BLaER1 treated with 17β-estradiol and CSF1 and Interleukin-3, amounts not matched to agents 10 nM and 100 nM (cell line): ENCODE measurements at regions not wholly inside any gene's neighbourhood (a gene's known extent, or its start where the extent isn't known, plus 50 kb on each side); places are given as distances from the start of the nearest gene placed in this dataset.

Experiments
- H3K27ac ChIP-seq, 11 experiments: shearing (Covaris generic); formaldehyde crosslinking; 2 replicates each; pipeline ENCODE4 v1.8.1; 2022
- H3K27me3 ChIP-seq, 11 experiments: shearing (Covaris generic); formaldehyde crosslinking; 2 replicates each; pipeline ENCODE4 v1.8.1; 2022
- H3K36me3 ChIP-seq, 11 experiments: shearing (Covaris generic); formaldehyde crosslinking; 2 replicates each; pipeline ENCODE4 v1.8.1; 2022
- H3K4me1 ChIP-seq, 10 experiments: shearing (Covaris generic); formaldehyde crosslinking; 2 replicates each; pipeline ENCODE4 v1.8.1; 2022
- H3K4me2 ChIP-seq, 11 experiments: shearing (Covaris generic); formaldehyde crosslinking; 2 replicates each; pipeline ENCODE4 v1.8.1; 2022
- H3K4me3 ChIP-seq, 10 experiments: shearing (Covaris generic); formaldehyde crosslinking; 2 replicates each; pipeline ENCODE4 v1.8.1; 2022
- H3K9ac ChIP-seq, 11 experiments: shearing (Covaris generic); formaldehyde crosslinking; 2 replicates each; pipeline ENCODE4 v1.8.1; 2022
- H3K9me3 ChIP-seq, 11 experiments: shearing (Covaris generic); formaldehyde crosslinking; replicated peaks in 1 of 11; 2 replicates each; pipeline ENCODE4 v1.8.1; 2022
- H4K20me1 ChIP-seq, 11 experiments: shearing (Covaris generic); formaldehyde crosslinking; 2 replicates each; pipeline ENCODE4 v1.8.1; 2022
- Cebpa-rat ChIP-seq, 11 experiments: shearing (Covaris generic); IDR thresholded peaks; 2 replicates each; pipeline ENCODE4 v1.8.1; 2022

GRCh38 chr2:45236268-45236667 is 227.0 kb upstream of the SIX2 start:
- Histone ChIP-seq H3K4me1 (peaks cover 43 to 68% (median 53%) of the 10 kb centered on the region in 10 experiments), H3K9ac (peak overlapping the region in 5 of 11 experiments; percentile 48 to 79 (median 58); a peak in 3 of 22 replicates), H3K4me2 (peak overlapping the region; percentile 86 to 100 (median 91)), H3K36me3 (no peaks in the 10 kb centered on the region), H3K4me3 (peak overlapping the region in 1 of 10 experiments; percentile 25; a peak in 1 of 20 replicates), H3K9me3 (peaks cover 6 to 29% (median 8%) of the 10 kb centered on the region in 11 experiments; a peak in 21 of 22 replicates), H3K27me3 (0 out of 22 replicates have a peak, but pooled peaks cover 0 to 4% (median 0%) of the 10 kb centered on the region in 11 experiments), H4K20me1 (no peaks in the 10 kb centered on the region), H3K27ac (peak overlapping the region in 5 of 11 experiments; percentile 69 to 91 (median 81); a peak in 11 of 22 replicates)
- no peak for TF ChIP-seq Cebpa-rat (IDR thresholded peaks at IDR 0.05)

GRCh38 chr2:45233301-45233700 is 224.0 kb upstream of the SIX2 start:
- Histone ChIP-seq H3K27me3 (0 out of 22 replicates have a peak, but pooled peaks cover 0 to 4% (median 0%) of the 10 kb centered on the region in 11 experiments), H3K4me2 (peak overlapping the region; percentile 43 to 79 (median 69)), H3K4me1 (peaks cover 41 to 59% (median 46%) of the 10 kb centered on the region in 10 experiments), H3K27ac (no peak overlapping the region), H3K9me3 (peaks cover 35 to 59% (median 38%) of the 10 kb centered on the region in 11 experiments), H3K4me3 (no peak overlapping the region), H4K20me1 (no peaks in the 10 kb centered on the region), H3K9ac (no peak overlapping the region), H3K36me3 (peaks cover 0 to 11% (median 0%) of the 10 kb centered on the region in 11 experiments; a peak in 5 of 22 replicates)
- peak in 5 of 11 experiments; percentile 32 to 63 (median 56); a peak in 8 of 22 replicates for TF ChIP-seq Cebpa-rat (IDR thresholded peaks at IDR 0.05)

GRCh38 chr2:45232818-45233217 is 223.6 kb upstream of the SIX2 start:
- H3K27ac ChIP-seq = peak overlapping the region in 2 of 11 experiments; percentile 11 to 39; a peak in 2 of 22 replicates
- H3K9ac ChIP-seq = no peak overlapping the region
- no peaks in the 10 kb centered on the region for H4K20me1 ChIP-seq
- peaks cover 37 to 54% (median 41%) of the 10 kb centered on the region in 10 experiments for H3K4me1 ChIP-seq
- no peak for TF ChIP-seq Cebpa-rat (IDR thresholded peaks at IDR 0.05)
- peaks cover 0 to 15% (median 1%) of the 10 kb centered on the region in 11 experiments; a peak in 6 of 22 replicates for H3K36me3 ChIP-seq
- H3K4me2 ChIP-seq = peak overlapping the region; percentile 43 to 79 (median 69)
- H3K27me3 ChIP-seq = 0 out of 22 replicates have a peak, but pooled peaks cover 0 to 4% (median 0%) of the 10 kb centered on the region in 11 experiments
- peaks cover 40 to 63% (median 43%) of the 10 kb centered on the region in 11 experiments for H3K9me3 ChIP-seq
- peak overlapping the region in 1 of 10 experiments; percentile 18; a peak in 2 of 20 replicates for H3K4me3 ChIP-seq

GRCh38 chr2:45229411-45229810 is 220.2 kb upstream of the SIX2 start:
- no peak overlapping the region for H3K9ac ChIP-seq
- H4K20me1 ChIP-seq = no peaks in the 10 kb centered on the region
- peaks cover 0 to 20% (median 4%) of the 10 kb centered on the region in 11 experiments; a peak in 9 of 22 replicates for H3K36me3 ChIP-seq
- TF ChIP-seq Cebpa-rat (IDR thresholded peaks at IDR 0.05) = no peak
- H3K4me2 ChIP-seq = no peak overlapping the region
- H3K4me1 ChIP-seq = peaks cover 21 to 53% (median 34%) of the 10 kb centered on the region in 10 experiments
- H3K9me3 ChIP-seq = peaks cover 51 to 81% (median 59%) of the 10 kb centered on the region in 11 experiments
- H3K4me3 ChIP-seq = no peak overlapping the region
- peaks cover 0 to 9% (median 0%) of the 10 kb centered on the region in 11 experiments; a peak in 2 of 22 replicates for H3K27me3 ChIP-seq
- H3K27ac ChIP-seq = no peak overlapping the region

- Histone ChIP-seq H3K4me3 (peak overlapping the region in 5 of 10 experiments; percentile 8 to 32 (median 22); a peak in 6 of 20 replicates), H3K27me3 (peaks cover 0 to 14% (median 0%) of the 10 kb centered on the region in 11 experiments; a peak in 2 of 22 replicates), H3K4me2 (no peak overlapping the region), H3K4me1 (peaks cover 23 to 53% (median 41%) of the 10 kb centered on the region in 10 experiments), H4K20me1 (no peaks in the 10 kb centered on the region), H3K27ac (no peak overlapping the region), H3K9me3 (peaks cover 51 to 64% (median 59%) of the 10 kb centered on the region in 11 experiments), H3K36me3 (peaks cover 0 to 20% (median 4%) of the 10 kb centered on the region in 11 experiments; a peak in 9 of 22 replicates), H3K9ac (no peak overlapping the region)
- no peak for TF ChIP-seq Cebpa-rat (IDR thresholded peaks at IDR 0.05)
These were observed 218.1 kb upstream of the SIX2 start for GRCh38 chr2:45227347-45227746.

GRCh38 chr2:45224993-45225380 is 215.7 kb upstream of the SIX2 start:
- peaks cover 24 to 70% (median 57%) of the 10 kb centered on the region in 10 experiments for H3K4me1 ChIP-seq
- peaks cover 0 to 20% (median 4%) of the 10 kb centered on the region in 11 experiments; a peak in 9 of 22 replicates for H3K36me3 ChIP-seq
- H3K9ac ChIP-seq = peak overlapping the region in 7 of 11 experiments; percentile 20 to 76 (median 69); a peak in 10 of 22 replicates
- H3K9me3 ChIP-seq = peaks cover 31 to 43% (median 38%) of the 10 kb centered on the region in 11 experiments
- peak overlapping the region in 2 of 10 experiments; percentile 42 to 43; a peak in 1 of 20 replicates for H3K4me3 ChIP-seq
- H3K27me3 ChIP-seq = peaks cover 0 to 14% (median 0%) of the 10 kb centered on the region in 11 experiments; a peak in 2 of 22 replicates
- H3K27ac ChIP-seq = peak overlapping the region in 6 of 11 experiments; percentile 45 to 81 (median 79); a peak in 13 of 22 replicates
- no peak for TF ChIP-seq Cebpa-rat (IDR thresholded peaks at IDR 0.05)
- H4K20me1 ChIP-seq = no peaks in the 10 kb centered on the region
- H3K4me2 ChIP-seq = peak overlapping the region in 10 of 11 experiments; percentile 64 to 95 (median 88); a peak in 18 of 22 replicates

- Histone ChIP-seq H3K9me3 (peaks cover 26 to 37% (median 33%) of the 10 kb centered on the region in 11 experiments), H3K4me3 (peak overlapping the region in 6 of 10 experiments; percentile 17 to 43 (median 33); a peak in 11 of 20 replicates), H3K4me2 (peak overlapping the region; percentile 64 to 95 (median 87)), H4K20me1 (no peaks in the 10 kb centered on the region), H3K27ac (peak overlapping the region in 7 of 11 experiments; percentile 30 to 81 (median 79); a peak in 13 of 22 replicates), H3K36me3 (peaks cover 0 to 20% (median 4%) of the 10 kb centered on the region in 11 experiments; a peak in 9 of 22 replicates), H3K9ac (peak overlapping the region in 8 of 11 experiments; percentile 20 to 76 (median 64); a peak in 13 of 22 replicates), H3K27me3 (peaks cover 0 to 14% (median 0%) of the 10 kb centered on the region in 11 experiments; a peak in 2 of 22 replicates), H3K4me1 (peaks cover 28 to 76% (median 62%) of the 10 kb centered on the region in 10 experiments)
- no peak for TF ChIP-seq Cebpa-rat (IDR thresholded peaks at IDR 0.05)
These were observed 215.2 kb upstream of the SIX2 start for GRCh38 chr2:45224321-45224992.

GRCh38 chr2:45223531-45223930 is 214.3 kb upstream of the SIX2 start:
- H3K36me3 ChIP-seq = peaks cover 0 to 14% (median 4%) of the 10 kb centered on the region in 11 experiments; a peak in 8 of 22 replicates
- H3K27me3 ChIP-seq = peaks cover 0 to 14% (median 0%) of the 10 kb centered on the region in 11 experiments; a peak in 2 of 22 replicates
- peak overlapping the region; percentile 64 to 95 (median 87) for H3K4me2 ChIP-seq
- H3K9me3 ChIP-seq = peaks cover 17 to 30% (median 24%) of the 10 kb centered on the region in 11 experiments
- H3K9ac ChIP-seq = peak overlapping the region in 6 of 11 experiments; percentile 56 to 76 (median 70); a peak in 13 of 22 replicates
- peak overlapping the region in 5 of 10 experiments; percentile 18 to 43 (median 40); a peak in 8 of 20 replicates for H3K4me3 ChIP-seq
- TF ChIP-seq Cebpa-rat (IDR thresholded peaks at IDR 0.05) = no peak
- H3K4me1 ChIP-seq = peaks cover 28 to 85% (median 69%) of the 10 kb centered on the region in 10 experiments
- H3K27ac ChIP-seq = peak overlapping the region in 8 of 11 experiments; percentile 9 to 81 (median 73); a peak in 15 of 22 replicates
- no peaks in the 10 kb centered on the region for H4K20me1 ChIP-seq
